SK-N-SH (cell line): ENCODE measurements at regions not wholly inside any gene's neighbourhood (a gene's known extent, or its start where the extent isn't known, plus 50 kb on each side); places are given as distances from the start of the nearest gene placed in this dataset.

Experiments used
- CTCF ChIA-PET: fragments of 300-600, 350-600 bp; formaldehyde crosslinking; extraction: SDS; loops from one replicate; lab custom pipeline; 2021; lab: Yijun Ruan, JAX
- POLR2A ChIA-PET: fragments of 350-600 bp; sonication (Branson Sonifier 250); formaldehyde crosslinking; extraction: SDS; loops from one replicate; lab custom pipeline; 2020; ENCODE audit warnings: antibody characterized with exemption, inconsistent platforms; lab: Yijun Ruan, JAX
- DNase-seq: peaks from one replicate; pipeline ENCODE4 v3.0.0; 2012
- H2AFZ ChIP-seq: fragments of 200-600 bp; sonication (generic); 2 replicates; pipeline ENCODE4 v1.8.1; 2016; ENCODE audit warnings: antibody characterized with exemption, mild to moderate bottlenecking, low read depth
- H3F3A ChIP-seq: fragments of 200-600 bp; sonication (generic); replicated peaks from 2 replicates; pipeline ENCODE3; 2016; ENCODE audit warnings: antibody characterized with exemption, mild to moderate bottlenecking; ENCODE audit not compliant: insufficient read depth
- H3K27ac ChIP-seq, 2 experiments: fragments of 200-500 bp in 1 of 2; fragments of 200-600 bp in 1 of 2; sonication (Bioruptor generic) in 1 of 2; sonication (generic), shearing (Covaris generic) in 1 of 2; 2 replicates each; pipeline versions ENCODE4 v1.5.1 to v1.6.1; 2014 to 2016; ENCODE audit warnings: low read depth in 2 of 2, inconsistent platforms in 1 of 2, low read length in 1 of 2, mild to moderate bottlenecking in 1 of 2, mixed read lengths in 1 of 2
- H3K27me3 ChIP-seq: fragments of 200-600 bp; sonication (generic), shearing (Covaris generic); 2 replicates; pipeline ENCODE4 v1.6.1; 2016; ENCODE audit warnings: mixed run types; ENCODE audit not compliant: insufficient read depth
- H3K36me3 ChIP-seq, 2 experiments: fragments of 200-500 bp in 1 of 2; fragments of 200-600 bp in 1 of 2; sonication (Bioruptor generic) in 1 of 2; sonication (generic) in 1 of 2; replicated peaks in 1 of 2; 2 replicates each; pipeline versions ENCODE3 to v1.5.1; 2014 to 2016; ENCODE audit warnings: low read length in 1 of 2, mild to moderate bottlenecking in 1 of 2; ENCODE audit not compliant: insufficient read depth in 2 of 2, control insufficient read depth in 1 of 2
- H3K4me1 ChIP-seq, 2 experiments: fragments of 200-500 bp in 1 of 2; fragments of 200-600 bp in 1 of 2; sonication (Bioruptor generic) in 1 of 2; sonication (generic), shearing (Covaris generic) in 1 of 2; 2 replicates each; pipeline versions ENCODE4 v1.5.1 to v1.6.1; 2014 to 2016; ENCODE audit warnings: low read depth in 1 of 2, low read length in 1 of 2, mixed run types in 1 of 2; ENCODE audit not compliant: insufficient read depth in 2 of 2, control insufficient read depth in 1 of 2
- H3K4me2 ChIP-seq: fragments of 200-600 bp; sonication (generic), shearing (Covaris generic); 2 replicates; pipeline ENCODE4 v1.6.1; 2017; ENCODE audit warnings: mixed run types
- H3K4me3 ChIP-seq, 2 experiments: fragments of 200-500 bp in 1 of 2; fragments of 200-600 bp in 1 of 2; sonication (Bioruptor generic) in 1 of 2; sonication (generic), shearing (Covaris generic) in 1 of 2; 2 replicates each; pipeline versions ENCODE4 v1.5.1 to v1.8.1; 2014 to 2016; ENCODE audit warnings: low read depth in 2 of 2, inconsistent platforms in 1 of 2, low read length in 1 of 2, mild to moderate bottlenecking in 1 of 2, mixed read lengths in 1 of 2, moderate library complexity in 1 of 2
- H3K79me2 ChIP-seq: fragments of 200-600 bp; sonication (generic); 2 replicates; pipeline ENCODE4 v1.8.1; 2017; ENCODE audit warnings: mild to moderate bottlenecking; ENCODE audit not compliant: insufficient read depth
- H3K9ac ChIP-seq: fragments of 200-600 bp; sonication (generic); 2 replicates; pipeline ENCODE4 v1.6.1; 2017; ENCODE audit warnings: mixed run types
- H3K9me2 ChIP-seq: fragments of 200-600 bp; sonication (generic); 2 replicates; pipeline ENCODE4 v1.6.1; 2017; ENCODE audit warnings: mixed run types
- H3K9me3 ChIP-seq: fragments of 200-600 bp; sonication (generic); 2 replicates; pipeline ENCODE4 v1.6.1; 2017; ENCODE audit warnings: mixed run types, mild to moderate bottlenecking, moderate library complexity
- H4K20me1 ChIP-seq: fragments of 200-600 bp; sonication (generic); 2 replicates; pipeline ENCODE4 v1.6.1; 2017; ENCODE audit warnings: mild to moderate bottlenecking, mixed run types; ENCODE audit not compliant: insufficient read depth
- CHD2 ChIP-seq: fragments of 150-350 bp; IDR thresholded peaks from 2 replicates; pipeline ENCODE4 v1.6.1; 2018; ENCODE audit warnings: low read length; ENCODE audit not compliant: partially characterized antibody
- ELF1 ChIP-seq: IDR thresholded peaks from 2 replicates; pipeline ENCODE4 v1.4.0; 2012
- GABPA ChIP-seq: IDR thresholded peaks from 2 replicates; pipeline ENCODE4 v1.4.0; 2012; ENCODE audit warnings: low read depth, mild to moderate bottlenecking
- GATA2 ChIP-seq: sonication (generic); formaldehyde crosslinking; IDR thresholded peaks from 2 replicates; pipeline ENCODE4 v1.5.0; 2020; ENCODE audit warnings: mild to moderate bottlenecking, missing genetic modification reagents
- JUND ChIP-seq: IDR thresholded peaks from 2 replicates; pipeline ENCODE4 v1.4.0; 2012
- MEF2A ChIP-seq: IDR thresholded peaks from 2 replicates; pipeline ENCODE4 v1.4.0; 2012; ENCODE audit warnings: low read depth, borderline replicate concordance
- MXI1 ChIP-seq: IDR thresholded peaks from 2 replicates; pipeline ENCODE4 v1.6.1; 2012; ENCODE audit warnings: mild to moderate bottlenecking, low read depth, low read length, improper control_type of control experiment
- NFIC ChIP-seq: IDR thresholded peaks from 2 replicates; pipeline ENCODE4 v1.4.0; 2012; ENCODE audit warnings: borderline replicate concordance
- NRF1 ChIP-seq: IDR thresholded peaks from 2 replicates; pipeline ENCODE4 v1.6.1; 2012; ENCODE audit warnings: low read depth, mild to moderate bottlenecking, low read length
- PBX3 ChIP-seq: IDR thresholded peaks from 2 replicates; pipeline ENCODE4; 2012
- POLR2AphosphoS5 ChIP-seq: IDR thresholded peaks from 2 replicates; pipeline ENCODE4 v1.6.1; 2012; ENCODE audit warnings: low read depth, low read length
- RCOR1 ChIP-seq: fragments of 150-350 bp; IDR thresholded peaks from 2 replicates; pipeline ENCODE4 v1.6.1; 2017; ENCODE audit warnings: antibody characterized with exemption, low read length
- REST ChIP-seq: IDR thresholded peaks from 2 replicates; pipeline ENCODE4 v1.6.1; 2012; ENCODE audit warnings: mild to moderate bottlenecking, low read depth, low read length, moderate library complexity
- RFX5 ChIP-seq: IDR thresholded peaks from 2 replicates; pipeline ENCODE4 v1.6.1; 2012; ENCODE audit warnings: mild to moderate bottlenecking, improper control_type of control experiment, low read length
- SIN3A ChIP-seq: IDR thresholded peaks from 2 replicates; pipeline ENCODE4 v1.6.1; 2012; ENCODE audit warnings: low read depth, mild to moderate bottlenecking, low read length, moderate library complexity, borderline replicate concordance
- TAF1 ChIP-seq: IDR thresholded peaks from 2 replicates; pipeline ENCODE4 v1.6.1; 2012; ENCODE audit warnings: low read depth, mild to moderate bottlenecking, low read length, moderate library complexity, borderline replicate concordance
- TCF12 ChIP-seq: IDR thresholded peaks from 2 replicates; pipeline ENCODE4 v1.4.0; 2012
- USF1 ChIP-seq: IDR thresholded peaks from 2 replicates; pipeline ENCODE4 v1.4.0; 2012; ENCODE audit warnings: low read depth, borderline replicate concordance
- USF2 ChIP-seq: fragments of 150-350 bp; IDR thresholded peaks from 2 replicates; pipeline ENCODE4 v1.6.1; 2017; ENCODE audit warnings: antibody characterized with exemption, low read length, low read depth, borderline replicate concordance
- ZBTB33 ChIP-seq: IDR thresholded peaks from 2 replicates; pipeline ENCODE4 v1.4.0; 2012; ENCODE audit warnings: low read depth, borderline replicate concordance
- WGBS: methylation state at CpG from one replicate; pipeline ENCODE4 v1.1.6; 2017; ENCODE audit warnings: low lambda C conversion rate; 5-methylcytosine and 5-hydroxymethylcytosine counted together

- TF ChIP-seq ZBTB33 (no peak), CHD2 (no peak), POLR2AphosphoS5 (no peak), SIN3A (no peak)
Measured at GRCh38 chr6:54698974-54699373, 147.6 kb upstream of the FAM83B start (continued).

- Histone ChIP-seq H3K9ac (no peak overlapping the region), H3F3A (no peaks in the 10 kb centered on the region), H3K9me2 (no peaks in the 10 kb centered on the region), H3K9me3 (no peaks in the 10 kb centered on the region), H3K27me3 (peaks cover 6% of the 10 kb centered on the region), H2AFZ (no peak overlapping the region; the same call in 1 of the 2 replicates), H3K27ac (no peak overlapping the region), H4K20me1 (no peaks in the 10 kb centered on the region), H3K36me3 (no peaks in the 10 kb centered on the region), H3K79me2 (no peaks in the 10 kb centered on the region), H3K4me3 (no peak overlapping the region), H3K4me2 (no peak overlapping the region), H3K4me1 (no peaks in the 10 kb centered on the region; a peak in 1 of 4 replicates)
- TF ChIP-seq CHD2 (no peak), USF1 (no peak), GATA2 (CRISPR knock-in tag) (no peak), SIN3A (no peak), JUND (no peak), PBX3 (no peak), USF2 (no peak), RCOR1 (no peak), POLR2AphosphoS5 (no peak), TAF1 (no peak), GABPA (no peak), MEF2A (no peak), NRF1 (no peak), RFX5 (no peak), TCF12 (no peak), MXI1 (no peak), REST (no peak), ELF1 (no peak), NFIC (no peak)
- CTCF ChIA-PET, result no interaction called here
- POLR2A ChIA-PET, result no interaction called here
- DNase-seq, result no peak
- 4% methylated on average over 2 of the region's 2 CpGs for WGBS
Measured at GRCh38 chr6:54700158-54700557, 146.4 kb upstream of the FAM83B start.
